K562 (cell line): ENCODE measurements at regions not wholly inside any gene's neighbourhood (a gene's known extent, or its start where the extent isn't known, plus 50 kb on each side); places are given as distances from the start of the nearest gene placed in this dataset.

Experiments used
- ATAC-seq: fragments of 200-7000 bp; cut with Tn5 transposase; 3 replicates; pipeline ENCODE4 v1.9.1; 2020; ENCODE audit warnings: moderate library complexity
- BruUV-seq: library from RNA; stranded (reverse); fragments of 400-500 nt; replicated peaks from 2 replicates; lab custom pipeline; 2021; lab: Mats Ljungman, UMichigan
- CTCF ChIA-PET: fragments of 300-600 bp; formaldehyde crosslinking; extraction: SDS; loops from one replicate; lab custom pipeline; 2021; ENCODE audit warnings: low intra/inter-chr PET ratio; lab: Yijun Ruan, JAX
- POLR2A ChIA-PET: fragments of 300-600, 350-650 bp; sonication (Branson Sonifier 250); formaldehyde crosslinking; extraction: SDS; loops from one replicate; lab custom pipeline; 2021; ENCODE audit warnings: antibody characterized with exemption, inconsistent platforms; lab: Yijun Ruan, JAX
- DNase-seq, 4 experiments: peaks; one replicate each; pipeline versions ENCODE4 v3.0.0 to v3.0.0-alpha.2; 2011 to 2018; ENCODE audit warnings: low spot score in 3 of 4, mixed read lengths in 3 of 4; ENCODE audit errors: extremely low read depth in 1 of 4
- FAIRE-seq: peaks from 2 replicates; lab custom pipeline; 2011; peaks lifted over from hg19 to GRCh38; lab: Jason Lieb, UNC
- H2AFZ ChIP-seq: 2 replicates; pipeline ENCODE4 v1.6.0; 2011; ENCODE audit warnings: low read depth, low read length, control low read depth, inconsistent platforms
- H3K27ac ChIP-seq: fragments of 200-600 bp; 3 replicates; pipeline ENCODE4 v1.8.0; 2011; ENCODE audit warnings: low read depth, mild to moderate bottlenecking, control low read depth, inconsistent platforms, low read length, moderate library complexity, mixed read lengths; ENCODE audit errors: extremely low read depth
- H3K27me3 ChIP-seq, 2 experiments: fragments of 300-600 bp in 1 of 2; 2 replicates in 1 of 2; 3 replicates in 1 of 2; pipeline versions ENCODE4 v1.6.0 to v1.8.0; 2011; ENCODE audit warnings: inconsistent platforms in 2 of 2, low read length in 2 of 2, mild to moderate bottlenecking in 1 of 2, mixed read lengths in 1 of 2, moderate library complexity in 1 of 2; ENCODE audit not compliant: control insufficient read depth in 2 of 2, insufficient read depth in 2 of 2
- H3K36me3 ChIP-seq: fragments of 300-600 bp; 3 replicates; pipeline ENCODE4 v1.8.0; 2011; ENCODE audit warnings: mild to moderate bottlenecking, low read length, inconsistent platforms; ENCODE audit not compliant: control insufficient read depth, insufficient read depth
- H3K4me1 ChIP-seq, 2 experiments: fragments of 200-600 bp in 1 of 2; replicated peaks in 1 of 2; 2 replicates in 1 of 2; 3 replicates in 1 of 2; pipeline versions ENCODE4 v1.5.1 to v1.8.0; 2011; ENCODE audit warnings: inconsistent platforms in 2 of 2, low read length in 2 of 2, mild to moderate bottlenecking in 1 of 2, mixed read lengths in 1 of 2, moderate library complexity in 1 of 2; ENCODE audit not compliant: control insufficient read depth in 2 of 2, insufficient read depth in 2 of 2
- H3K4me2 ChIP-seq: 2 replicates; pipeline ENCODE4 v1.6.1; 2011; ENCODE audit warnings: low read length, control low read depth, inconsistent platforms, mixed read lengths; ENCODE audit not compliant: insufficient read depth
- H3K4me3 ChIP-seq: fragments of 200-600 bp; sonication (generic), shearing (Covaris generic); 2 replicates; pipeline ENCODE4 v1.5.1; 2016; ENCODE audit warnings: control low read depth, inconsistent platforms
- H3K79me2 ChIP-seq: fragments of 200-600 bp; 3 replicates; pipeline ENCODE4 v1.8.0; 2011; ENCODE audit warnings: low read length, inconsistent platforms; ENCODE audit not compliant: control insufficient read depth, insufficient read depth
- H3K9ac ChIP-seq, 2 experiments: 2 replicates each; pipeline versions ENCODE4 v1.6.0 to v1.6.1; 2011; ENCODE audit warnings: low read depth in 2 of 2, low read length in 2 of 2, control low read depth in 1 of 2, inconsistent platforms in 1 of 2, mild to moderate bottlenecking in 1 of 2, mixed read lengths in 1 of 2; ENCODE audit not compliant: insufficient read depth in 1 of 2
- H3K9me1 ChIP-seq: one replicate; pipeline ENCODE4 v1.6.0; 2011; ENCODE audit warnings: inconsistent platforms, mild to moderate bottlenecking, low read length, moderate library complexity; ENCODE audit not compliant: control insufficient read depth, insufficient read depth
- H3K9me3 ChIP-seq: replicated peaks from 2 replicates; pipeline ENCODE4 v1.5.1; 2011; ENCODE audit warnings: low read depth, low read length, inconsistent platforms; ENCODE audit not compliant: control insufficient read depth, insufficient read depth
- H4K20me1 ChIP-seq: replicated peaks from 2 replicates; pipeline ENCODE4 v1.6.1; 2011; ENCODE audit warnings: low read length, inconsistent platforms, mixed read lengths; ENCODE audit not compliant: control insufficient read depth, insufficient read depth
- AFF4 ChIP-seq: sonication (generic); formaldehyde crosslinking; IDR thresholded peaks from 2 replicates; pipeline ENCODE4 v1.8.0; 2023; ENCODE audit warnings: mild to moderate bottlenecking, missing genetic modification reagents
- NFIX ChIP-seq: fragments of 250-450 bp; sonication (Bioruptor Pico); IDR thresholded peaks from 2 replicates; pipeline ENCODE4 v1.4.0; 2020; ENCODE audit warnings: low read depth, mild to moderate bottlenecking, moderate library complexity
- RBM15 ChIP-seq: fragments of 200-400 bp; formaldehyde crosslinking; IDR thresholded peaks from 2 replicates; pipeline ENCODE4 v1.6.1; 2018; ENCODE audit warnings: mild to moderate bottlenecking, low read length, moderate library complexity; ENCODE audit not compliant: insufficient read depth
- WGBS: fragments of 100-300 bp; shearing (Covaris generic); methylation state at CpG from one replicate; pipeline ENCODE4 v1.1.6; 2016; ENCODE audit warnings: low coverage, mixed read lengths; ENCODE audit not compliant: insufficient coverage; ENCODE audit errors: missing lambda C conversion rate; 5-methylcytosine and 5-hydroxymethylcytosine counted together
- in situ Hi-C: fragments of 300-500 bp; cut with MboI; formaldehyde crosslinking; loops from 4 replicates; pipeline ENCODE4 v1.15.0; 2018; ENCODE audit warnings: inconsistent platforms, mixed read lengths
- intact Hi-C: fragments of 100-400 bp; cut with micrococcal nuclease; formaldehyde crosslinking; loops from 2 replicates; pipeline ENCODE4 v1.14.2; 2022

- Histone ChIP-seq H3K9ac (no peak overlapping the region), H3K4me1 (no peaks in the 10 kb centered on the region), H3K9me3 (no peaks in the 10 kb centered on the region), H3K27me3 (no peaks in the 10 kb centered on the region), H3K4me3 (no peak overlapping the region), H3K79me2 (no peaks in the 10 kb centered on the region), H3K9me1 (no peaks in the 10 kb centered on the region), H4K20me1 (no peaks in the 10 kb centered on the region), H3K4me2 (no peak overlapping the region), H3K36me3 (no peaks in the 10 kb centered on the region), H2AFZ (no peak overlapping the region), H3K27ac (no peak overlapping the region)
- intact Hi-C loops (no loop called here), in situ Hi-C loops (no loop called here)
- WGBS, result 7% methylated on average over 3 of the region's 3 CpGs
- POLR2A ChIA-PET, result no interaction called here
- no peak for ATAC-seq
- no peak for DNase-seq
- no TSS peak for BruUV-seq
- CTCF ChIA-PET, result interaction anchor here (0.6 kb wide), 1 partner anchor 384 kb away, joined by 3 read pairs; no protein-coding TSS in a partner anchor
- no peak for TF ChIP-seq RBM15
- TF ChIP-seq AFF4, result no peak
- no peak for TF ChIP-seq NFIX (CRISPR knock-in tag)
- no peak for FAIRE-seq
Observed at GRCh38 chr2:37790462-37790861, 119.0 kb upstream of the CDC42EP3 start.
